ENCODE measurements at regions not wholly inside any gene's neighbourhood (a gene's known extent, or its start where the extent isn't known, plus 50 kb on each side); places are given as distances from the start of the nearest gene placed in this dataset.
"Not testable (repeated sequence)": the region's sequence is repeated elsewhere in the genome, so short reads cannot be mapped to it uniquely, and the experiment has no call there.

DNA sequence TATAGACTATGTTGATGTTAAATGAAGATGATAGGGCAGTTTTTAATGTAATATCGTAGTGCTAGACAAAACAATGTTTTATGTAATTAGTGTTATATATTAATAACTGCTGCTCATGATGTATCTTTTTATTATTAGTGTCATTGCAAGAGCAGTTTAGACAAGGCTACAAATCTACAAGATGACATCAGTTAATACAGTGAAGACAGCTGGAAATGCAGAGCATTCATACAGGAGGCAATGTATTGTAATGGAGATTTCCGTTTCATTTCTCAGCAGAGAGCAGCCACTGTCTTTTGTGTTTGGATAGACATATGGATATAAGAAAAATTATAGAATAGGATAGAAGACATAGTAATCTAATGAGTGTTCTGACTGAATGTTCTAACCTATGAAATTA is 178.0 kb downstream of the FOXG1 start:
- DNase-seq (ENCODE audit: low read depth in 4 of 4, low spot score in 2 of 4): no peak

DNA sequence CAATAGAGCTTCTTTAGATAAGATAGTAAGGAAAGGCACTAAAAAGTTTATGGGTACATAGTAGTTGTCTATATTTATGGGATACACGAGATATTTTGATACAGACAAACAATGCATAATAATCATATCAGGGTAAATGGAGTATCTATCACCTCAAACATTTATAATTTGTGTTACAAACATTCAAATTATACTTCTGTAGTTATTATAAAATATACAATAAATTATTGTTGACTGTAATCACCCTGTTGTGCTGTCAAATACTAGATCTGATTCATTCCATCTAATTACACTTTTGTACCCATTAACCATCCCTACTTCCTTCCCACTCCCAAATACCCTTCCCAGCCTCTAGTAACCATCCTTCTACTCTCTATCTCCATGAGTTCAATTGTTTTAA is 179.7 kb downstream of the FOXG1 start:
- no peak for DNase-seq (ENCODE audit: low read depth in 4 of 4, low spot score in 2 of 4)

DNA sequence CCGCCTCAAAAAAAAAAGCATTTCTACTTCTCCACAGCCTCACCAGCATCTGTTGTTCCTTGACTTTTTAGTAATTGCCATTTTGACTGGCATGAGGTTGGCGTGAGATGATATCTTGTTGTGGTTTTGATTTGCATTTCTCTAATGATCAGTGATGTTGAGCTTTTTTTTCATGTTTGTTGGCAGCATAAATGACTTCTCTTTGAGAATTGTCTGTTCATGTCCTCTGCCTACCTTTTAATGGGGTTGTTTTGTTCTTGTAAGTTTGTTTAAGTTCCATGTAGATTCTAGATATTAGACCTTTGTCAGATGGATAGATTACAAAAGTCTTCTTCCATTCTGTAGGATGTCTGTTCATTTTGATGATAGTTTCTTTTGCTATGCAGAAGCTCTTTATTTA is 182.9 kb downstream of the FOXG1 start:
- DNase-seq (ENCODE audit: low read depth in 4 of 4, low spot score in 2 of 4): no peak

GRCh38 chr14:28952161-28952560 is 185.6 kb downstream of the FOXG1 start:
- DNase-seq (ENCODE audit: low read depth in 4 of 4, low spot score in 2 of 4): no peak

DNA sequence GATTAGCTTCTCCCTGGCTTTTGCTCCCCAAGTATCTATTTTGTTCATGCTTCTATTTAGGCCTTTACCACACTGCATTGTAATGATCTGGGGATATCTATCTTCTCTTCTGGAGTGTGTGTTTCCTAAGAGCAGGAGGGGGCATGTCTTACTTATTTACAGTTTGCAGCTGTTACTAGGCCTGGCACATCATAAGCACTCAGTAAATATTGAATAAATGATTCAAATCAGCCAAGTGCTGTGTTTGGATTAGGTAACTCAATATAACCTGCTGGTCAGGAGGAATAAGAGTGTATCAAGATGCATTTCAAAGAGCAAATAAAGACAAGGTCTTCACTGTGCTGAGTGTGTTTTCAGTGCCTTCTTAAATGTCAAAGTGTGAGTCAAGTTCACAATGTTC is 186.1 kb downstream of the FOXG1 start:
- no peak for DNase-seq (ENCODE audit: low read depth in 4 of 4, low spot score in 2 of 4)

- no peak for DNase-seq (ENCODE audit: low read depth in 4 of 4, low spot score in 2 of 4)
Observed at GRCh38 chr14:28953973-28954372, 187.4 kb downstream of the FOXG1 start.

GRCh38 chr14:28966416-28967233 is 200.0 kb downstream of the FOXG1 start:
- DNase-seq (ENCODE audit: low read depth in 4 of 4, low spot score in 2 of 4): no peak

- DNase-seq (ENCODE audit: low read depth in 4 of 4, low spot score in 2 of 4): no peak
Observed at GRCh38 chr14:28975084-28975483, 208.5 kb downstream of the FOXG1 start.

GRCh38 chr14:28982228-28982627 is 215.6 kb downstream of the FOXG1 start:
- no peak for DNase-seq (ENCODE audit: low read depth in 4 of 4, low spot score in 2 of 4)

DNA sequence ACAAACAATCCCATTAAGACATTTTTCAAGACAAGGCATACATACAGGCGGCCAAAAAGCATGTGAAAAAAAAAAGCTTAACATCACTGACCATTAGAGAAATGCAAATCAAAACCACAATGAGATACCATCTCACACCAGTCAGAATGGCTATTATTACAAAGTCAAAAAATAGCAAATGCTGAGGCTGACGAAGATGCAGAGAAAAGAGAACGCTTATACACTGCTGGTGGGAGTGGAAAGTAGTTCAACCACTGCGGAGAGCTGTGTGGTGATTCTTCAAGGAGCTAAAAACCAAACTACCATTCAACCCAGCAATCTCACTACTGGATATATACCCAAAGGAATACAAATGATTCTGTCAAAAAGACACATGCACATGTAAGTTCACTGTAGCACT is 216.7 kb downstream of the FOXG1 start:
- DNase-seq (ENCODE audit: low read depth in 4 of 4, low spot score in 2 of 4): no peak

DNA sequence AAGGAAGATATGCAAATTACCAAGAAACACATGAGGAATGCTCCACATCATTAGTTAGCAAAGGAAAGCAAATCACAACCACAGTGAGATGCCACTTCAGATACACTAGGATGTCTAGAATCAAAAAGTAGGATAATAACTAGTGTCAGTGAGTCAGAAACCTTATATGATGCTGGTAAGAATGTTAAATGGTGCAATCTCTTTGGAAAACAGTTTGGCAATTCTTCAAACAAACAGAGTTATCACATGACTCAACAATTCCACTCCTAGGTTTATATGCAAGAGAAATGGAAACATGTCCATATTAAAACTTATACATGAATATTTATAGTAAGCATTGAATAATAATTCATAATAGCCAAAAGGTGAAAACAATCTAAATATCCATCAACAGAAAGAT is 220.9 kb downstream of the FOXG1 start:
- no peak for DNase-seq (ENCODE audit: low read depth in 4 of 4, low spot score in 2 of 4)

- not testable (repeated sequence) for DNase-seq (ENCODE audit: low read depth in 4 of 4, low spot score in 2 of 4)
Observed at GRCh38 chr14:28997196-28997595, 230.6 kb downstream of the FOXG1 start.

DNA sequence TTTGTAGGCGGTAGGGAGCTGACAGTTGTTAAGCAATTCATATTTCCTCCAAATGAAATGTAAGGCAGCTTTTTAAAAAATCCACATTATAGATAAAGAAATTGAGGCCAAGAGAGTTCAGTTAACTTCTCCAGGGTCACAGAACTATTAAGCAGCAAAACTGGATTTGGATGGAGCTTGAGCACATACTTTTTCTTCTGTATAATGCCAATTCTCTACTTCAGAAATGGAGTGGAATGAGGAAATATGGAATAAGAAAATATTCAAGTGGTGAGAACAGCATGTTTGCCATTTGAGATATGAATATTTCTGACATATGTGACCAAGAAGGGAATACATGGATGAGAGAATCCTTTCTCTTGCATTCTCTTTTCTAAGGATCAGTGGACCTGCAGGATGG is 233.1 kb downstream of the FOXG1 start:
- no peak for DNase-seq (ENCODE audit: low read depth in 4 of 4, low spot score in 2 of 4)

- no peak for DNase-seq (ENCODE audit: low read depth in 4 of 4, low spot score in 2 of 4)
Observed at GRCh38 chr14:29005647-29006046, 239.1 kb downstream of the FOXG1 start.

DNA sequence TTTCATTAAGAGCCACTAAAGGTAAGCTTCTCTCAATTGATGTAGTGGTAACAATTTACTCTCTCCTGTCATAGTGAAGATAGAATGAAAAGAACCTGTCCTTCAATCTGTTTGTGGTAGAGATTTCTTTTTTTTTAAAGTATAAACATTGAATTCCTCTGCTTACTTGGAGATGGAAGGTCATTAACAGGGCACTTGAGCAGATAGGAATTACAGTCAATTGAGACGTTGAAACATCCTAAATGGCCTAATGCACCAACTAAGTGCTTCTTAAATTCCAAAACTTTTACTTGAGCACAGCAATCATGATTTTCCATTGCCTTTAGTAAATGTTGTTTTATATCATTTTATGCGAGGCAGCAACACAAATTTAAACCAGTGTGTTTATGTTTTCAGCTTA is 241.4 kb downstream of the FOXG1 start:
- DNase-seq (ENCODE audit: low read depth in 4 of 4, low spot score in 2 of 4): no peak

DNA sequence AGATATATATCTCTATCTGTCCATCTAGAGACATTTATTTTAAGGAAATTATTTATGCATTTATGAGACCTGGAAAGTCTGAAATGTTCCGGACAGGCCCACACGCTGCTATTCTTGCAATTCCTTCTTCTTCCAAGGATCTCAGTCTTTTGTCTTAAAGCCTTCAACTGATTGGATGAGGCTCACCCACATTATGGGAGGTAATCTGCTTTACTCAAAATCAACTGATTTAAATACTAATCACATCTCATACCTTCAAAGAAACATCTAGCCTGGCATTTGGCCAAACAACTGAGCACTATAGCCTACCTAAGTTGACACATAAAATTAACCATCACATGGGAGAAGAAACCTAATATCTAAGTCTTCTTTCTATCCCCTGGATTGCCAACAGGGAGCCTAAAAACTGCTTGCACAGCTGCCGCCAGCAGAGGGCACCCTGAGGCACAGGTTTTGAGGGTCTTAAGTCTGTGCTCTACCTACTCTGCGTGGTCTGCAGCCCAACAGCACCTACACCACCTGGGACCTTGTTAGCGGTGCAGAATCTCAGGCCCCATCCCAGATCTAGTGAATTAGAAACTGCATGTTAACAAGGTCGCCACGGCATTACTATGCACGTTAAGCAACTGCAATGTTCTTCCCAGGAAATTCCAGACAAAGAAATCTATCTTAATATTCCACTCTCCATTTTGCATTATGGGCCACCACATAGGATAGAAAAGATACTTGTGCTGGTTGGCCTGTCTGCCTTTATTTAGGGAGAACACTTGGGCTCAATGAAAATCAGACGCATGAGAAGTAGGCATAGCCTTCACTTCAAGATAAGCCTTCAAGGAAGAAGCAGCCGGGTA is 249.7 kb downstream of the FOXG1 start:
- peak in 1 of 4 donors; percentile 13 for DNase-seq (ENCODE audit: low read depth in 4 of 4, low spot score in 2 of 4)

DNA sequence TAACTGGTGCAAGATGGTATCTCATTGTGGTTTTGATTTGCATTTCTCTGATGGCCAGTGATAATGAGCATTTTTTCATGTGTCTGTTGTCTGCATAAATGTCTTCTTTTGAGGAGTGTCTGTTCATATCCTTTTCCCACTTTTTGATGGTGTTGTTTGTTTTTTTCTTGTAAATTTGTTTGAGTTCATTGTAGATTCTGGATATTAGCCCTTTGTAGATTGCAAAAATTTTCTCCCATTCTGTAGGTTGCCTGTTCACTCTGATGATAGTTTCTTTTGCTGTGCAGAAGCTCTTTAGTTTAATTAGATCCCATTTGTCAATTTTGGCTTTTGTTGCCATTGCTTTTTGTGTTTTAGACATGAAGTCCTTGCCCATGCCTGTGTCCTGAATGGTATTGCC is 256.9 kb downstream of the FOXG1 start:
- not testable (repeated sequence) for DNase-seq (ENCODE audit: low read depth in 4 of 4, low spot score in 2 of 4)

DNA sequence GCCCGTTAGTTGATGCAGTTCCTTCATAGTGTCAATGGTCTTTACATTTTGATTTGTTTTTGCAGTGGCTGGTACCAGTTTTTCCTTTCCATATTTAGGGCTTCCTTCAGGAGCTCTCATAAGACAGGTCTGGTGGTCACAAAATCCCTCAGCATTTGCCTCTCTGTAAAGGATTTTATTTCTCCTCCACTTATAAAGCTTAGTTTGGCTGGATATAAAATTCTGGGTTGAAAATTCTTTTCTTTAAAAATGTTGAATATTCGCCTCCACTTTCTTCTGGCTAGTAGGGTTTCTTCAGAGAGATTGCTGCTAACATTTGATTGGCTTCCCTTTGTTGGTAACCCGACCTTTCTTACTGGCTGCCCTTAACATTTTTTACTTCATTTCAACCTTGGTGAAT is 260.9 kb downstream of the FOXG1 start:
- not testable (repeated sequence) for DNase-seq (ENCODE audit: low read depth in 4 of 4, low spot score in 2 of 4)

DNA sequence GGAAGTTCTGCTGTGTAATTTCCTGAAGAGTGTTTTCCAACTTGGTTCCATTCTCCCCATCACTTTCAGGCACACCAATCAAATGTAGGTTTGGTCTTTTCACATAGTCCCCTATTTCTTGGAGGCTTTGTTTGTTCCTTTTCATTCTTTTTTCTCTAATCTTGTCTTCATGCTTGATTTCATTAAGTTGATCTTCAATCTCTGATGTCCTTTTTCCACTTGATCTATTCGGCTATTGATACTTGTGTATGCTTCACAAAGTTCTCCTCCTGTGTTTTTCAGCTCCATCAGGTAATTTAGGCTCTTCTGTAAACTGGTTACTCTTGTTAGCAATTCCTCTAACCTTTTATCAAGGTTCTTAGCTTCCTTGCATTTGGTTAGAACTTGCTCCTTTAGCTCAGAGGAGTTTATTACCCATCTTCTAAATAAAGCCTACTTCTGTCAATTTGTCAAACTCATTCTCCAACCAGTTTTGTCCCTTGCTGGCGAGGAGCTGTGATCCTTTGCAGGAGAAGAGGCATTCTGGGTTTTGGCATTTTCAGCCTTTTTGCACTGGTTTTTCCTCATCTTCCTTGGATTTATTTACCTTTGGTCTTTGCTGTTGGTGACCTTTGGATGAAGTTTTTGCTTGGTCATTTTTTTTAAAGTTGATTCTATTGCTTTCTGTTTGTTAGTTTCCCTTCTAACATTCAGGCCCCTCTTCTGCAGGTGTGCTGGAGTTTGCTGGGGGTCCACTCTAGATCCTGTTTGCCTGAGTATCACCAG is 261.5 kb downstream of the FOXG1 start:
- DNase-seq (ENCODE audit: low read depth in 4 of 4, low spot score in 2 of 4): not testable (repeated sequence)

GRCh38 chr14:29028973-29029582 is 262.5 kb downstream of the FOXG1 start:
- no peak for DNase-seq (ENCODE audit: low read depth in 4 of 4, low spot score in 2 of 4)

- DNase-seq (ENCODE audit: low read depth in 4 of 4, low spot score in 2 of 4): no peak
Observed at GRCh38 chr14:29030121-29030520, 263.5 kb downstream of the FOXG1 start.

Data from left renal cortex interstitium (tissue), 4 donors.